Peyer's patch (tissue), 4 donors: ENCODE measurements at regions not wholly inside any gene's neighbourhood (a gene's known extent, or its start where the extent isn't known, plus 50 kb on each side); places are given as distances from the start of the nearest gene placed in this dataset.

ENCODE experiments used
- DNase-seq, 3 donors: peaks; one replicate each; pipeline ENCODE4 v3.0.0-alpha.2; 2017 to 2019
- H3K27ac ChIP-seq, 4 donors: fragments of 200-600 bp; sonication (generic); one replicate each; pipeline ENCODE4 v1.5.1; 2016 to 2019
- H3K27me3 ChIP-seq, 2 donors: fragments of 200-600 bp; sonication (generic); one replicate each; pipeline ENCODE4 v1.5.1; 2019
- H3K36me3 ChIP-seq, 3 donors: fragments of 200-600 bp; sonication (generic); one replicate each; pipeline ENCODE4 v1.5.1; 2016 to 2019
- H3K4me1 ChIP-seq, 4 donors: fragments of 200-600 bp; sonication (generic); one replicate each; pipeline ENCODE4 v1.5.1; 2016 to 2019
- H3K4me3 ChIP-seq, 4 donors: fragments of 200-600 bp; sonication (generic); 1 replicate in 3 of 4; 2 replicates in 1 of 4; pipeline ENCODE4 v1.5.1; 2016 to 2019; ENCODE audit warnings: mild to moderate bottlenecking in 1 of 4
- H3K9me3 ChIP-seq, 4 donors: fragments of 200-600 bp; sonication (generic); one replicate each; pipeline ENCODE4 v1.5.1; 2016 to 2019; ENCODE audit warnings: mild to moderate bottlenecking in 1 of 4
- CTCF ChIP-seq, 6 experiments: fragments of 450-650 bp in 4 of 6; fragments of 200-600 bp in 2 of 6; sonication (generic) in 1 of 6; IDR thresholded peaks; one replicate each; pipeline ENCODE4 v1.5.1; 2017 to 2019; ENCODE audit warnings: antibody characterized with exemption in 6 of 6, mild to moderate bottlenecking in 3 of 6, moderate library complexity in 1 of 6
- POLR2A ChIP-seq, 2 donors: fragments of 450-650 bp; IDR thresholded peaks; one replicate each; pipeline ENCODE4 v1.5.1; 2017; ENCODE audit warnings: antibody characterized with exemption in 2 of 2, mild to moderate bottlenecking in 2 of 2, moderate library complexity in 2 of 2

- Histone ChIP-seq H3K27ac (no peak overlapping the region), H3K4me3 (no peak overlapping the region), H3K36me3 (no peaks in the 10 kb centered on the region), H3K27me3 (no peaks in the 10 kb centered on the region), H3K9me3 (no peaks in the 10 kb centered on the region), H3K4me1 (no peaks in the 10 kb centered on the region)
- no peak for DNase-seq
- TF ChIP-seq CTCF (IDR thresholded peaks at IDR 0.05) (no peak), POLR2A (IDR thresholded peaks at IDR 0.05) (no peak)
Measured at GRCh38 chr9:7241694-7242093, 483.9 kb downstream of the KDM4C start.

GRCh38 chr9:7240569-7241311 lies 483.0 kb downstream of the KDM4C start:
- TF ChIP-seq POLR2A (IDR thresholded peaks at IDR 0.05) = no peak
- TF ChIP-seq CTCF (IDR thresholded peaks at IDR 0.05) = no peak
- no peak overlapping the region for H3K27ac ChIP-seq
- H3K4me1 ChIP-seq = no peaks in the 10 kb centered on the region
- no peak for DNase-seq
- no peaks in the 10 kb centered on the region for H3K36me3 ChIP-seq
- no peaks in the 10 kb centered on the region for H3K9me3 ChIP-seq
- no peaks in the 10 kb centered on the region for H3K27me3 ChIP-seq
- no peak overlapping the region for H3K4me3 ChIP-seq

- H3K27ac ChIP-seq = no peak overlapping the region
Measured at GRCh38 chr9:7239708-7240107, 481.9 kb downstream of the KDM4C start.

GRCh38 chr9:7238247-7238637 lies 480.5 kb downstream of the KDM4C start:
- TF ChIP-seq CTCF (IDR thresholded peaks at IDR 0.05) = no peak
- TF ChIP-seq POLR2A (IDR thresholded peaks at IDR 0.05) = no peak
- H3K36me3 ChIP-seq = no peaks in the 10 kb centered on the region
- H3K27me3 ChIP-seq = no peaks in the 10 kb centered on the region
- no peaks in the 10 kb centered on the region for H3K4me1 ChIP-seq
- no peaks in the 10 kb centered on the region for H3K9me3 ChIP-seq
- H3K4me3 ChIP-seq = no peak overlapping the region
- no peak overlapping the region for H3K27ac ChIP-seq
- no peak for DNase-seq

More at GRCh38 chr9:7239708-7240107, 481.9 kb downstream of the KDM4C start:
- no peak for DNase-seq
- Histone ChIP-seq H3K9me3 (no peaks in the 10 kb centered on the region), H3K4me3 (no peak overlapping the region), H3K36me3 (no peaks in the 10 kb centered on the region), H3K27me3 (no peaks in the 10 kb centered on the region), H3K4me1 (no peaks in the 10 kb centered on the region)
- TF ChIP-seq POLR2A (IDR thresholded peaks at IDR 0.05) (no peak), CTCF (IDR thresholded peaks at IDR 0.05) (no peak)

GRCh38 chr9:7237473-7238246 lies 479.9 kb downstream of the KDM4C start:
- Histone ChIP-seq H3K4me3 (no peak overlapping the region), H3K4me1 (no peaks in the 10 kb centered on the region), H3K36me3 (no peaks in the 10 kb centered on the region), H3K9me3 (no peaks in the 10 kb centered on the region), H3K27ac (no peak overlapping the region), H3K27me3 (no peaks in the 10 kb centered on the region)
- DNase-seq = no peak
- no peak for TF ChIP-seq POLR2A (IDR thresholded peaks at IDR 0.05)
- no peak for TF ChIP-seq CTCF (IDR thresholded peaks at IDR 0.05)
